ENCODE measurements at regions not wholly inside any gene's neighbourhood (a gene's known extent, or its start where the extent isn't known, plus 50 kb on each side); places are given as distances from the start of the nearest gene placed in this dataset.
"Not testable (repeated sequence)": the region's sequence is repeated elsewhere in the genome, so short reads cannot be mapped to it uniquely, and the experiment has no call there.

DNA sequence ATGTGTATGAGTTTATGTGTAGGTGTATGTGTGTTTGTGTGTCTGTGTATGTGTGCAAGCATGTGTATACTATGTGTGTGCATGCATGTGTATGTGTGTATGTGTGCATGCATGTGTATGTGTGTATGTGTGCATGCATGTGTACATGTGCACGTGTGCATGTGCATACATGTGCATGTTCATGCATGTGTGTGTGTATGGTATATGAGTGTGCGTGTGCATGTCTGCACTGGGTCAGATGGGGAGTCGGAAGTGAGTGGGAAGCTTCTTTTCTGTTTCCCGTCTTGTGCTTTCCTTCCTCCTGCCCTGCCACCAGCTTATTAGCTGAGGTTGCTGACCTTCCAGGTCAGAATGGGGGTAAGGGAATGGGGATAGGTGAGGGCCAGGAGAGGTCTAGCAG, 174.7 kb downstream of the MAP2K4 start:
- no peak for DNase-seq (ENCODE audit: low read depth, low spot score)

DNA sequence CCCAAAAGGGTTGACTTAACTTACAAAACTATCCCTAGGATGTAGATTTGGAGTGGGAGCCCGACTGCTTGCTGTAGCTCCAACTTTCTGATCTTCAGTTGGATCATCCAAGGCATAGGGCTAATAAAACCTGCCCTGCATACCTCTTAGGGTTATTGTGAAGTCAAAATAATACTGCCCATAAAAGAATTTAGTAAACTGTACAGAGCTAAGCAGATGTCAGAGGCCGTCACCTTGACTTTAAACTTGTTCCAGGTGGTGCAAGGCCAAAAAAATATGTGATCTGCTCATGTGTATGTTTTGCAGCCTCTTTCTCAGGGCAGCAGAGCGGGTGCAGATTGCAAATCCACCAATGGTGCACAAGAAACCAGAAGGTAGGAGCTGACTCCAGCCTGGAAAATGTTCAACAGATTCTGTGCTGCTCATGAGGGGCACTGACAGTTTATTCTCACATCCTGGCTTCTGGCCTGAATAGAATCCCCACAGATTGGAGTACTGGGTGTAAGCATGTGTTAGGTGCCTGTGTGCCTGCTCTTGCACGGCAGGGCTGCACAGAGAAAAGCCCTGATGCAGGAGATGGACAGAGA, 180.7 kb downstream of the MAP2K4 start:
- DNase-seq (ENCODE audit: low read depth, low spot score) = no peak

DNA sequence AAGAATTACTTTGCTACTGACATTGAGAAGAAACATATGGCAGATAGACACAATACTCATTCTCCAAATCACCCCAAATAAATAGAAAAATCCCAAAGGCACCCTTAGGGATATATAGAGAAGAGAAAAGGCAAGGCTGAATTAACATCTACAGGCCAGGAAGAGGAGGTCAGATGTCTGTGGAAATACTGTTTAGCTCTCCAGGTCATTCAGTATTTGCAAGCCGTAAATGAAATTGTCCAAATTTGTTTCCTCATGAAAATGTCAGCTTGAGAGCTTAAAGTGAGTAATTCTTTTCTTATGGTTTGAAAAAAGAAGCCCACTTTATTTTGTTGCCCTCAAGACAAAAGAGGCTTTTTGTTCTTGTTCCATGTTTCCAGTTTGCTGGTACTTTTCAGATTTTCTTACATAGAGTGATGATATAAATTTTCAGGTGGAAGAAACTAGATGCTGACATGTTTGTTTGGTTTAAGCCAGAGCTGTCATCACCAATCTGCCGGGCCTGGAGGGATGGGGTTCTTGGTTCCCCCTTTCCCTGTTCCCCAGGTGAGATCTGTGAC, 189.0 kb downstream of the MAP2K4 start:
- DNase-seq (ENCODE audit: low read depth, low spot score) = no peak

DNA sequence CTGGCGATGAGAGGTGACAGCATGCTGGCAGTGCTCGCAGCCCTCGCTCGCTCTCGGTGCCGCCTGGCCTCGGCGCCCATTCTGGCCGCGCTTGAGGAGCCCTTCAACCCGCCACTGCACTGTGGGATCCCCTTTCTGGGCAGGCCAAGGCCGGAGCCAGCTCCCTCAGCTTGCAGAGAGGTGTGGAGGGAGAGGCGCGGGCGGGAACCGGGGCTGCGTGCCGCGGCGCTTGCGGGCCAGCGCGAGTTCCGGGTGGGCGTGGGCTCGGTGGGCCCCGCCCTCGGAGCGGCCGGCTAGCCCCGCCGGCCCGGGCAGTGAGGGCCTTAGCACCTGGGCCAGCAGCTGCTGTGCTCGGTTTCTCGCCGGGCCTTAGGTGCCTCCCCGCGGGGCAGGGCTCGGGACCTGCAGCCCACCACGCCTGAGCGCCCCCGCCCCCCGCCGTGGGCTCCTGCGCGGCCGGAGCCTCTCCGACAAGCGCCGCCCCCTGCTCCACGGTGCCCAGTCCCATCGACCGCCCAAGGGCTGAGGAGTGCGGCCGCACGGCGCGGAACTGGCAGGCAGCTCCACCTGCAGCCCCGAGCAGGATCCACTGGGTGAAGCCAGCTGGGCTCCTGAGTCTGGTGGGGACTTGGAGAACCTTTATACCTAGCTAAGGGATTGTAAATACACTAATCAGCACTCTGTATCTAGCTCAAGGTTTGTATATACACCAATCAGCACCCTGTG, 200.2 kb downstream of the MAP2K4 start:
- DNase-seq (ENCODE audit: low read depth, low spot score) = not testable (repeated sequence)

DNA sequence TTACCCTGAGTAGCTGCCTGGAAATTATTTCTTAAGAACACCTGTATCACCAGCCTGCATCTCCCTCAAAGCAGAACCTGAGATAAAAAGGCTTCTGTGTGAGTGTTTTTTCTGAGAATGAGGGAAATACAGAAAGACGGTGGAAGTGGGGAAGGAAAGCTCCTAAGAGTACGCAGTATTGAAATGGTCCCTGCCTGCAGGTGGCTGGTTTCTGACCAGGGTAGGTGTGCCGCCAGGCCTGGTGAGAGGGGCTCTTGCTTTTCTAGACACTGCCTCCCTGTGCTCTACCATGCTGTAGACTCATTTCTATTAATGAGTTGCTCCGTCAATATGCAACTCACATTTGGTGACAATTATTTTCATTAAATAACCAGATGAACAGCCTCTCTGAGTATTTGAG, 201.7 kb downstream of the MAP2K4 start:
- DNase-seq (ENCODE audit: low read depth, low spot score) = no peak

DNA sequence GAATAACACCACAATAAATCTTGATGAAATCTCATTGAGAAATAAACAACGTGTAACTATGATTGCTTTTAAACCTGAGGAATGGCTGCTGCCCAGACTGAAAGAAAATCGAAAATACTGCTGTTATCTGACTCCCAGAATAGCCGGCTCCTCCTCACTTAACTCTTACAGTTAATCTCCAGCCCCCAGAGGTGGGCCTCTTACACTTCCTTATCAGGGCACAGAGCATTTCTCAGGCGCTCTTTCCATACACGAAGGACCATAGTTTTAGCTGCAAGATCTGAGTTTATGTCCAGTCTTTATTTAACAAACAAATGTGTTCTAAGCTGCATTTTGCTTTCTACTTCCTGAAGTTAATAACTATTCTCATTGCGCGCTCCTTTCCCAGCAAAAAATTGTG, 206.9 kb downstream of the MAP2K4 start:
- no peak for DNase-seq (ENCODE audit: low read depth, low spot score)

DNA sequence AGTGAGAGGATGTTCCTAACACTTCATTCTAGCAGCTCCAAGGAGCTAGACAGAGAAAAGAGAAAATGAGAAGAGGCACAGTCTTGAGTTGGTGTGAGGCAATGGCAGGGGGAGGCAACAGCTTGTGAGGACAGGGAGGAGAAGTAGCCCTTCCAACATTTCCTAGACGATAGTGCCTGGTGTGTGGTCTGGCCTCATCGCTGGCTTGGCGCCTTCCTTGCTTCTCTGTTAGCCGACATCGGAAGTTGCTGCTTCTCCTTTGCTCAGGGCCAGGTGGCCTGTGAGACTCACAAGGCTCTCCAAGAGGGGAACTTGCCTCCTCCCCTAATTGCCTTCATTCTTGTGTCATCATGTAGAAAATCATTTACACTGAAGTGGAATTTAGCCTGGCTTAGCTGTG, 208.7 kb downstream of the MAP2K4 start:
- no peak for DNase-seq (ENCODE audit: low read depth, low spot score)

DNA sequence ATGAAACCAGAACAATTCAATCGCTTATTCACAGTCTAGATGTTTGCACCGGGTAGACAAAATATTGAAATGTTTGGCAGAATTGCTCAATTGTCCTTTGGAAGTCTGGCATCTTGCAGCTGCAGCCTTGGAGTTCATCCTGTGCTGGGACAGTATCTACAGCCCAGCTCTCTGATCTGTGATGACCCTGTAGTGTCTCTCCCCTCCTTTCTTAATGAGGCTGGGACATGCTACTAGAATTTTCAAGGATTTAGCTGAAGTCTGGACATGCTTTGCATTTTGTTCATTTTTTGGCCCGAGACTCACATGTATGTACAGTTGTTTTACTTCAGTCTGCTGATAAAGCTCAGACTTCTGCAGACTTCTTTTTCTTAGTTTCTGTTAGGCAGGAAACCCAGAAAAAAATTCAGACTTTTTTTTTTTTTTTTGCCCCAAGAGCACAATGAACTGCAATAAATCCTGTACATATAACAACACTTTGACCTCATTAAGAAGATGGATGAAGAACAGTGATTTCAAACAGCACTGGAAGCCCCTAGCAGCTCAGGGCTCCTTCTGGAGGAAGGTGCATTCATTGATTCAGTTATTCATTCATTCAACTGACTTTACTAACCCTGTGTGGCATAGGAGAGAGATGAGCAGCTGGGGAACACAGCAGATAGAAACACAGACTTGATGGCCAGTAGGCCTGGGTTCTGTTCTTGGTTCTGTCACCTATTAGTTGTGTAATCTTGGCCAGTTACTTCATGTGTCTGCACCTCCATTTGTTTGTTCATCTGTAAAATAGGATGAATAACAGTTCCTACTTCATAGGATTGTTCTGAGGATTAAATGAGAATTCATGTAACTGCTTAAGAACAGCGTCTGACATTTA, 210.0 kb downstream of the MAP2K4 start:
- no peak for DNase-seq (ENCODE audit: low read depth, low spot score)

DNA sequence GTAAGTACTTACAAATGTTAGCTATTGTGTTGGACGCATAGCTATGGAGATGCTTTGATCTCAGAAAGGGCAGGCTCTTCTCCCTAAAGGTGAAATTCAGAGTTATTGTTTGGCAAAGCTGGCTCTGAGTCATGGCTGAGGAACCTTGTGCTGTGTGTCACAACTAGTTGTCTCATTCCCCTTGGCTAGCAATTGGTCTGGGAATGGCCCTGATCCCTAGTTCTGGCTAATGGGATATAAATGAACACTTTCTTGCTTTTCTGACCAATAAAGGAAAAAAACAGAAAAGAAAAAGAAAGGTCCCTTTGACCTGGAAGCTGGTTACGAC, 210.6 kb downstream of the MAP2K4 start:
- DNase-seq (ENCODE audit: low read depth, low spot score) = no peak

DNA sequence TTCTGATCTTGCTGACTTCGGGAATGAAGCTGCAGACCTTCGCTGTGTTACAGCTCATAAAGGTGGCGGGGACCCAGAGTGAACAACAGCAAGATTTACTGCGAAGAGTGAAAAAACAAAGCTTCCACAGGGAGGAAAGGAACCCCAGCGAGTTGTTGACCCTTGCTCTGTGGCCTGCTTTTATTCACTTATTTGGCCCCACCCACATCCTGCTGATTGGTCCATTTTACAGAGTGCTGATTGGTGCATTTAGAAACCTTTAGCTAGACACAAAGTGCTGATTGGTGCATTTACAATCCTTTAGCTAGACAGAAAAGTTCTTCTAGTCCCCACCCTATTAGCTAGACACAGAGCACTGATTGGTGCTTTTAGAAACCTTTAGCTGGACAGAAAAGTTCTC, 218.3 kb downstream of the MAP2K4 start:
- DNase-seq (ENCODE audit: low read depth, low spot score) = not testable (repeated sequence)

DNA sequence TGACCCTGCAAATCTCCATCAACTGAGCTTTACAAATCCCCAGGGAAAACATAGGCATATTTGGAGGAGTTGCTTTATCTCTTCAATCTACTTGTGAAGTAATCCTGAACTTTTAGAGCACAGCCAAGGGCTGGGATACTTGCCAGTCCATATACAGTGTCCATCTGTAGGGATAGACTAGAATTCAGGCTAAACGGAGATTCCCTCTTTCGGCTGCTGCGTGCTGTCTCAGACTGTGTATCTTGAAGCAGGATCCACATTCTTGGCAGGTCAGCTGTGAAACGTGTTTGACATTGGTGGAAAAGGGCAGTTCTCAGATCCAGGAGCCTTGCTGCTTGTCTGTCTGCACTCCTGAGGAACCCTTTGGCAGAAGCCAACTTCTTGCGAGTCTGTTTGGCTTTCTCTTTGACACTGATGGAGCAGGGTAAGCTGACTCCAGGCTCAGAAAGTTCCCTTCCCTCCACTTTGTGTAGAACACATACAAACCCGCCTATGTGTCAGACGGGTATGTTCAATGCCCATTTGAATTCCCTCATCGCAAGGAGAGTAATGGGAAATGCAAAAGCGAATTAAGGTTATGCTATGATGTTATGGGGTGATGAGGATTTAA, 221.8 kb downstream of the MAP2K4 start:
- DNase-seq (ENCODE audit: low read depth, low spot score) = no peak

DNA sequence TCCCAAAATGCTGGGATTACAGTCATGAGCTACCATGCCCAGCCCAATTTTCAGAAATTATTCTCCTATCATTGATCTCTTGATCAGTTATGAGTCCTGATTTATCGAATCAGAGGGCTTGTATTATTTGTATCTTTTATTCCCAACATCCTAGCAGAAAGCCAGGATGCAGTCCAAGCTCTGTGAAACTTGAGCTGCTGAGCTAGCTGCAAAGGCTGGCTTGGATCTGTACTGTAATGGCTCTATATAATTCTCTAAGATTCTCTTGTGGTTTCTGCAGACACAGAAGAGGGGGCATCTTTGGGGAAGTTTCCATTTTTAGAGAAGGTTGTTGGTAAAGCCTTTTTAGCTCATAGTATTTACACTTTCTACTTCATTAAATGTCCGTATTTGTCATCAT, 227.1 kb downstream of the MAP2K4 start:
- DNase-seq (ENCODE audit: low read depth, low spot score) = no peak

DNA sequence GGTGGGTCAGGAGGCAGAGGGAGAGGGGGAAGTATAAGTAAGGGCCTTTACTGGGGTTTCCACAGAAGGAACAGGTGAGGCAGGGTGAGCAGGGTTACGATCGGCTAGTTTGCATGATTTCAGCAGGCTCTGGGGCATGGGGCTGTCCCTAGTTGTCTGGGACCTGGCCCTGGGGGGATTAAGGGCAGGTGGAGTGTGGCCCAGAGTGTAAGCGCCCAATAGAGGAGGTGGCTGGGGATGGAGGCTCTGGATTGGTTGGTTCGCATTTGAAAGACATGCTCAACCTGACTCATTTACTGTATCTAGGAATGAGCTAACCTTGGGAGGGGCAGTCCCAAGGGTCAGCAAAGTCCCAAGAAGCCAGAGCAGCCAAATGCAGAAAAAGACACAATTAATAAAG, 230.3 kb downstream of the MAP2K4 start:
- DNase-seq (ENCODE audit: low read depth, low spot score) = no peak

DNA sequence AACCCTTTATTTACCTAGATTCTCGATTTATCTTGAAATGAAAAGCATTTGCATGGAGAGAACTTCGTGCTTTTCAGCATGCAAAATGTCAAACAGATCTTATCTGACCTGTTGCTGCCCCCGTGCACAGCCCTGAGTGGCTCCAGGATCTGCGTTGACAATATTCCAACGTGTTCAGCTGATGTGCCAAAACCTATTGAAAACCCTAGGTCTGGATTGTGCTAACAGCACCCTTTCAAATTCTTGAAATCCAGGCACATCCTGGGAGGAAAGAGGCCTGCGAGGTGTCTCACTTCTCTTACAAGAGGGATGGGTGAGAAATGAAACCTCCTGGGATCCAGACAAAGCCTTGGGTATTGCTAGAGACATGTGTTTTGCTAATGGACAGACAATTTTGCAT, 231.8 kb downstream of the MAP2K4 start:
- no peak for DNase-seq (ENCODE audit: low read depth, low spot score)

DNA sequence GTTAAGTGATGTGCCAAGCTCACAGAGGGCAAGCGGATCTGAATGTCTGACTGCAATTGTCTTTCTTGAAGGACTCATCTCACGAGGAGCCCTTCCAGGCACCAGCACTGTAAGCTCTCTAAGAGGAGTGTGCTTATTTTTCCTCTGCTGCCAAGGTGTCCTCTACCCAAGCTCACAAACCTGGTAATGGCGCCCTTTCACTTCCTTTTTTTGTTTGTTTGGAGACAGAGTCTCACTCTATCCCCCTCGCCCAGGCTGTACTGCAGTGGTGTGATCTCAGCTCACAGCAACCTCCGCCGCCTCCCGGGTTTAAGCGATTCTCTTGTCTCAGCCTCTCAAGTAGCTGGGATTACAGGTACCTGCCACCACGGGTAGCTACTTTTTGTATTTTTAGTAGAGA, 233.8 kb downstream of the MAP2K4 start:
- DNase-seq (ENCODE audit: low read depth, low spot score) = no peak

DNA sequence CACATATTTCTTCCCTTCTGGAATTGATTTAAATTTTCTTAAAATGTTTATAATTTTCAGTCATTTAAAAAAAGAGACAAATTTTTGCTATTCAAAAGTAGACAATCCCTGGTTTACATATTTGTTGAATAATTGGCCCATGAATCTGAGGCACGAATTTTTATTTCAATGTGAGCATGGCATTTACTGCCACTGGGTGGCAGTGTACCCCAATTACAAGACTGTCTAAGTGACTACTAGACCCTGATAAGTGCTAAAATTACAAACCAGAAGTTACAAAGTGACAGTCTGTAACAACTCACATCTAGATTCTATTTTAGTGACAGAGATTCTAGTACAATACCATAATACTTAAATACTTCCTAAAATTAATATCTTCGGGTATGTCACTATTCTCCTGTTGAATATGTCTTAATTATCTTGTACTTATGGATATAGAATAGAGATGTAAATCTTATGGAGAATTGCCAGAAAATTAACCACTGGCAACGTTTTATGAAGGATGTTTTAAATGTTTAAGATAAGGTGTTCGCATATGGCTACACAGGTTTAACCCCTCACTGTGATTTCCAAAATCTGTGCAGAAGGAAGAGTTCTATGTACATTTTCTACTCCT, 235.8 kb downstream of the MAP2K4 start:
- peak; percentile 43 for DNase-seq (ENCODE audit: low read depth, low spot score)

DNA sequence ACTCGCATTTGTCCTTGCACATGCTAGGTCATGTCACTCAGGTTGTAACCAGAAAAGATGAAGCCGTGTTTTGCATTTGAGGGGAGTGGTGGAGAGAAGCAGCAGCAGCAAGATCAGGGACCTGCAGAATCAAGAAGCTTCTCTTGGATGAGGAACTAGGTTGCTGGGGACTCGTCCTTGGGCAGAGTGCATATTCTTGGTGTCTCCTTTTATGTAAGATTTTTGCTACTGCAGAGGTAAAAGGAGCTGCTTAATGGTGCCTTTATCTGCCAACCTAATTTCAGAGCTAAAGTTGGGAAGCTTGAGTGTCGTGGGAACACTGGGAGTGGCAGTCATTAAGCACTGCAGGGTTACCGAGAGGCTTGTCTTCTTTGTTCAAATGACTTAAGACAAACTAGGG, 236.5 kb downstream of the MAP2K4 start:
- no peak for DNase-seq (ENCODE audit: low read depth, low spot score)

DNA sequence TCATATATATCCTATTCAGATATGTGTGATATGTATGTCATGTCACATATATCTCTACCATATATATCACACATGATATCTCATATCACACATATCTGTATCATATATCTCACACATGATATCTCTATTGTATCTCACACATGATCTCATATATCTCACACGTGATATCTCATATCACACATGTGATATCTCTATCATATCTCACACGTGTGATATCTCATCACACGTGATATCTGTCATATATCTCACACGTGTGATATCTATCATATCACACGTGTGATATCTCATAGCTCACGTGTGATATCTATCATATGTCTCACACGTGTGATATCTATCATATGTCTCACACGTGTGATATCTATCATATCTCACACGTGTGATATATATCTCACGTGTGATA, 240.7 kb downstream of the MAP2K4 start:
- DNase-seq (ENCODE audit: low read depth, low spot score) = no peak

DNA sequence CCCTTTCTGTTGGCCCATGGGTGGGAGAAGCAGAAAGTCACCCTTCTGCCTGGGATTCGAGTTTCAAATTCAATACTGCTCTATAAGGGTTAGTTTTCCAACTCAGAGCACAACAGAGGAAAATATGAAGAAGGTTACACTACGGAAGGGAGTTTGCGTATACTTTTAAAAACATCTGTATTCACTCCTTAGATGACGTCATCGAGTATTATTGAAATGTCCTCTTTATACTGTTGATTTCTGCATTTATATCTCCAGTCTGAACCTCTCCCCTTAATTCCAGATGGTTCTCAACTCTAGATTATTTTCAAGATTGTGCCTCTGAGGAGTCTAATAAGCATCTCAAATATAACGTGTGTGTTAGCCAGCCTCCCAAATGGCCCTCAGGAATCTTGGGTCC, 249.1 kb downstream of the MAP2K4 start:
- DNase-seq (ENCODE audit: low read depth, low spot score) = no peak

DNA sequence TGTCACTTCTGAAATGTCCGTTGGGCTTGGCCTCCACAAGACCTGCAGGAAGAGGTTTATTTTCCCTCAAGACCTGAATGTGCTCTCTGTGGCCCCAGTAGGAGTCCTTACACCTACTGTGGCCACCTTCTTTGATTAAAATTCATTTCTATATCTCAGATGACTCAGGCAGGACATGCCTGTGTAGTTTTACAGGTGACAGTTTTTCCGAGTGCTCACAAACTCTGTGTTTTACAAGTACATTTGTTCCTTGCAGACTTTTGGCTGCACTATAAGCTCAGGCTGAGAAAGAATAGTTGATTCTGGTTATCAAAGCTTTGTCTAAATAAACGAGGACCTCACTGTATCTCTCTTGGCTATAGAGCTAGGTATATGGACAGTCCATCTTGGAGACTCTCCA, 257.1 kb downstream of the MAP2K4 start:
- DNase-seq (ENCODE audit: low read depth, low spot score) = no peak

DNA sequence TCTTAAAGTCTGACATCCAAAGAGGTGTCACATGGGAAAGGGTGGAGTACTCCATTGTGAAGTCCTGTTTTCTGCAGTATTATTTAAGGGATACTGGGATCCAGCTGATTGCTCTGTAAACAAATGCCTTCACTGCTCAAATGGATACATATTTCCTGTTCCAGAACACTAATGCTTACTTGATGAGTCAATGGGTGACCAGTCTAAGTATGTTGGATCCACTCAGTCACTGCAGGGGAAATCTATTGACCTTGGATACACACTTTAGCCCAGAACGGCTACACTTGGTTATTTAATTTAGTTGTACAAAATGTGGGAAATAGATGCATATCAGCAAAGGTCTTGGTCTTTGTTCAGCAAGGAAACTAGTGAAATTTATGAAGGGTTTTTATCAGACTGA, 261.4 kb downstream of the MAP2K4 start:
- no peak for DNase-seq (ENCODE audit: low read depth, low spot score)

DNA sequence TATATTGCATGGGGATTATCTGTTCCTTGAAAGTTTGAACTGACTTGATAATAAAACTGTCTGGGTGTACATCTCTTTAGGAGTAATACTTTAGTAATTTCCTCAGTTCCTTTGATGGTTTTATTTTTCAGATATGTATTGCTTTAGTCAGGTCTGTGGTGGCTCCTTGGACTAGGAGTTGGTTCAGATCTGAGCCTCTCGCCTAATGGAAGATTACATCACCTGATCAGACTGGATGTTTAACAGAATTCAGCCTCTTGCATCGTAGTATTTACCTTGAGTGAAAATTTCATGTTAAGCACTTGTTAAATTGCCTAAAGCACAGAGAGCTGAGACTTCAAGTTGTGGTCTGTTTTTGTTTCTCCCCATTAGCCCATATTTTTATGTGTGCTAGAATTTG, 267.3 kb downstream of the MAP2K4 start:
- DNase-seq (ENCODE audit: low read depth, low spot score) = no peak

Data from smooth muscle cell of the brain vasculature (primary cell).